ENCODE measurements at regions not wholly inside any gene's neighbourhood (a gene's known extent, or its start where the extent isn't known, plus 50 kb on each side); places are given as distances from the start of the nearest gene placed in this dataset.

GRCh38 chr2:154608438-154608837 lies 90.1 kb upstream of the KCNJ3 start:
- H3K4me1 ChIP-seq (ENCODE audit: control insufficient read depth, insufficient read depth, low read length) = no peaks in the 10 kb centered on the region
- H3K4me3 ChIP-seq (ENCODE audit: low read length) = no peak overlapping the region
- no peaks in the 10 kb centered on the region for H3K9me3 ChIP-seq (ENCODE audit: control insufficient read depth, insufficient read depth, low read length)
- no peaks in the 10 kb centered on the region for H3K27me3 ChIP-seq (ENCODE audit: control insufficient read depth, insufficient read depth, low read length)
- no peaks in the 10 kb centered on the region for H3K36me3 ChIP-seq (ENCODE audit: control insufficient read depth, insufficient read depth, low read length)
- no peak for DNase-seq (ENCODE audit: low read depth, low spot score)
- H3K27ac ChIP-seq (ENCODE audit: low read length) = no peak overlapping the region

- Histone ChIP-seq H3K9me3 (ENCODE audit: control insufficient read depth, insufficient read depth, low read length) (no peaks in the 10 kb centered on the region), H3K4me3 (ENCODE audit: low read length) (no peak overlapping the region), H3K4me1 (ENCODE audit: control insufficient read depth, insufficient read depth, low read length) (no peaks in the 10 kb centered on the region), H3K36me3 (ENCODE audit: control insufficient read depth, insufficient read depth, low read length) (no peaks in the 10 kb centered on the region), H3K27me3 (ENCODE audit: control insufficient read depth, insufficient read depth, low read length) (no peaks in the 10 kb centered on the region), H3K27ac (ENCODE audit: low read length) (no peak overlapping the region)
- DNase-seq (ENCODE audit: low read depth, low spot score) = no peak
Measured at GRCh38 chr2:154614906-154615305, 83.6 kb upstream of the KCNJ3 start.

GRCh38 chr2:154616659-154617058 lies 81.8 kb upstream of the KCNJ3 start:
- no peak overlapping the region for H3K4me3 ChIP-seq (ENCODE audit: low read length)
- H3K27me3 ChIP-seq (ENCODE audit: control insufficient read depth, insufficient read depth, low read length) = no peaks in the 10 kb centered on the region
- WGBS (ENCODE audit: insufficient coverage, insufficient read length) = no CpG with 5 or more reads among the region's 15 CpGs
- no peak overlapping the region for H3K27ac ChIP-seq (ENCODE audit: low read length)
- DNase-seq (ENCODE audit: low read depth, low spot score) = no peak
- H3K9me3 ChIP-seq (ENCODE audit: control insufficient read depth, insufficient read depth, low read length) = no peaks in the 10 kb centered on the region
- no peaks in the 10 kb centered on the region for H3K36me3 ChIP-seq (ENCODE audit: control insufficient read depth, insufficient read depth, low read length)
- H3K4me1 ChIP-seq (ENCODE audit: control insufficient read depth, insufficient read depth, low read length) = peaks cover 2% of the 10 kb centered on the region; the same call in 1 of the 2 replicates

GRCh38 chr2:154620471-154620870 lies 78.0 kb upstream of the KCNJ3 start:
- Histone ChIP-seq H3K9me3 (ENCODE audit: control insufficient read depth, insufficient read depth, low read length) (no peaks in the 10 kb centered on the region), H3K4me3 (ENCODE audit: low read length) (no peak overlapping the region), H3K4me1 (ENCODE audit: control insufficient read depth, insufficient read depth, low read length) (peaks cover 2% of the 10 kb centered on the region; the same call in 1 of the 2 replicates), H3K36me3 (ENCODE audit: control insufficient read depth, insufficient read depth, low read length) (no peaks in the 10 kb centered on the region), H3K27ac (ENCODE audit: low read length) (no peak overlapping the region), H3K27me3 (ENCODE audit: control insufficient read depth, insufficient read depth, low read length) (no peaks in the 10 kb centered on the region)
- WGBS (ENCODE audit: insufficient coverage, insufficient read length) = no CpG with 5 or more reads among the region's 5 CpGs
- DNase-seq (ENCODE audit: low read depth, low spot score) = no peak

- Histone ChIP-seq H3K9me3 (ENCODE audit: control insufficient read depth, insufficient read depth, low read length) (no peaks in the 10 kb centered on the region), H3K36me3 (ENCODE audit: control insufficient read depth, insufficient read depth, low read length) (no peaks in the 10 kb centered on the region), H3K27ac (ENCODE audit: low read length) (no peak overlapping the region), H3K27me3 (ENCODE audit: control insufficient read depth, insufficient read depth, low read length) (no peaks in the 10 kb centered on the region), H3K4me1 (ENCODE audit: control insufficient read depth, insufficient read depth, low read length) (peaks cover 2% of the 10 kb centered on the region; the same call in 1 of the 2 replicates), H3K4me3 (ENCODE audit: low read length) (no peak overlapping the region)
- WGBS (ENCODE audit: insufficient coverage, insufficient read length) = no CpG with 5 or more reads among the region's 3 CpGs
- DNase-seq (ENCODE audit: low read depth, low spot score) = peak; percentile 33
Measured at GRCh38 chr2:154623819-154624218, 74.7 kb upstream of the KCNJ3 start.

GRCh38 chr2:154637456-154637855 lies 61.0 kb upstream of the KCNJ3 start:
- no peak for DNase-seq (ENCODE audit: low read depth, low spot score)
- Histone ChIP-seq H3K4me1 (ENCODE audit: control insufficient read depth, insufficient read depth, low read length) (no peaks in the 10 kb centered on the region), H3K27ac (ENCODE audit: low read length) (no peak overlapping the region), H3K36me3 (ENCODE audit: control insufficient read depth, insufficient read depth, low read length) (no peaks in the 10 kb centered on the region), H3K9me3 (ENCODE audit: control insufficient read depth, insufficient read depth, low read length) (no peaks in the 10 kb centered on the region), H3K4me3 (ENCODE audit: low read length) (no peak overlapping the region), H3K27me3 (ENCODE audit: control insufficient read depth, insufficient read depth, low read length) (no peaks in the 10 kb centered on the region)

GRCh38 chr2:154638783-154639182 lies 59.7 kb upstream of the KCNJ3 start:
- no CpG with 5 or more reads among the region's 1 CpG for WGBS (ENCODE audit: insufficient coverage, insufficient read length)
- Histone ChIP-seq H3K4me3 (ENCODE audit: low read length) (no peak overlapping the region), H3K27me3 (ENCODE audit: control insufficient read depth, insufficient read depth, low read length) (no peaks in the 10 kb centered on the region), H3K27ac (ENCODE audit: low read length) (no peak overlapping the region), H3K4me1 (ENCODE audit: control insufficient read depth, insufficient read depth, low read length) (no peaks in the 10 kb centered on the region), H3K36me3 (ENCODE audit: control insufficient read depth, insufficient read depth, low read length) (no peaks in the 10 kb centered on the region), H3K9me3 (ENCODE audit: control insufficient read depth, insufficient read depth, low read length) (no peaks in the 10 kb centered on the region)
- DNase-seq (ENCODE audit: low read depth, low spot score) = no peak

GRCh38 chr2:154640000-154640399 lies 58.5 kb upstream of the KCNJ3 start:
- Histone ChIP-seq H3K9me3 (ENCODE audit: control insufficient read depth, insufficient read depth, low read length) (no peaks in the 10 kb centered on the region), H3K27ac (ENCODE audit: low read length) (no peak overlapping the region), H3K36me3 (ENCODE audit: control insufficient read depth, insufficient read depth, low read length) (no peaks in the 10 kb centered on the region), H3K4me3 (ENCODE audit: low read length) (no peak overlapping the region), H3K4me1 (ENCODE audit: control insufficient read depth, insufficient read depth, low read length) (no peaks in the 10 kb centered on the region), H3K27me3 (ENCODE audit: control insufficient read depth, insufficient read depth, low read length) (no peaks in the 10 kb centered on the region)
- no peak for DNase-seq (ENCODE audit: low read depth, low spot score)
- WGBS (ENCODE audit: insufficient coverage, insufficient read length) = no CpG with 5 or more reads among the region's 3 CpGs

Measured in iPS DF 6.9 (cell line).